GM12878 (cell line): ENCODE measurements at regions not wholly inside any gene's neighbourhood (a gene's known extent, or its start where the extent isn't known, plus 50 kb on each side); places are given as distances from the start of the nearest gene placed in this dataset.

Experiments
- ATAC-seq: fragments of 200-7000 bp; cut with Tn5 transposase; 3 replicates; pipeline ENCODE4 v1.9.1; 2020; ENCODE audit warnings: mild to moderate bottlenecking, moderate library complexity
- BruUV-seq: library from RNA; stranded (reverse); fragments of 400-500 nt; replicated peaks from 2 replicates; lab custom pipeline; 2021; lab: Mats Ljungman, UMichigan
- CTCF ChIA-PET: fragments of 300-600 bp; sonication (Branson Sonifier 250); formaldehyde crosslinking; extraction: SDS; loops from one replicate; lab custom pipeline; 2021; ENCODE audit warnings: inconsistent platforms; lab: Yijun Ruan, JAX
- POLR2A ChIA-PET: fragments of 350-600 bp; formaldehyde crosslinking; extraction: SDS; loops from one replicate; lab custom pipeline; 2021; ENCODE audit warnings: inconsistent platforms; lab: Charles Lee
- RAD21 ChIA-PET: fragments of 300-600 bp; sonication (Branson Sonifier 250); formaldehyde crosslinking; loops from one replicate; lab custom pipeline; 2023; ENCODE audit warnings: antibody characterized with exemption; ENCODE audit not compliant: unreplicated experiment; lab: Charles Lee
- SMC1A ChIA-PET: fragments of 300-600 bp; sonication (Branson Sonifier 250); formaldehyde crosslinking; loops from one replicate; lab custom pipeline; 2023; ENCODE audit not compliant: unreplicated experiment, uncharacterized antibody; lab: Charles Lee
- DNase-seq: peaks from one replicate; pipeline ENCODE4 v3.0.0-alpha.2; 2011; ENCODE audit warnings: low read depth, low spot score
- FAIRE-seq: peaks from 3 replicates; lab custom pipeline; 2011; peaks lifted over from hg19 to GRCh38; lab: Jason Lieb, UNC
- H2AFZ ChIP-seq: 2 replicates; pipeline ENCODE4 v1.6.0; 2011; ENCODE audit warnings: low read depth, low read length, control low read depth; ENCODE audit not compliant: control insufficient read depth
- H3K27ac ChIP-seq: 2 replicates; pipeline ENCODE4 v1.5.1; 2011; ENCODE audit warnings: control low read depth; ENCODE audit not compliant: control insufficient read depth, insufficient read depth
- H3K27me3 ChIP-seq, 2 experiments: replicated peaks in 1 of 2; 2 replicates each; pipeline versions ENCODE4 v1.6.0 to v1.6.1; 2011; ENCODE audit warnings: low read length in 1 of 2; ENCODE audit not compliant: control insufficient read depth in 2 of 2, insufficient read depth in 2 of 2
- H3K36me3 ChIP-seq, 2 experiments: 2 replicates each; pipeline ENCODE4 v1.5.1; 2011; ENCODE audit warnings: low read length in 1 of 2; ENCODE audit not compliant: control insufficient read depth in 2 of 2, insufficient read depth in 2 of 2
- H3K4me1 ChIP-seq: 2 replicates; pipeline ENCODE4 v1.6.1; 2011; ENCODE audit warnings: mild to moderate bottlenecking, low read length, moderate library complexity, mixed read lengths; ENCODE audit not compliant: control insufficient read depth, insufficient read depth
- H3K4me2 ChIP-seq: 2 replicates; pipeline ENCODE4 v1.6.0; 2011; ENCODE audit warnings: control low read depth; ENCODE audit not compliant: control insufficient read depth, insufficient read depth
- H3K4me3 ChIP-seq: fragments of 200-600 bp; sonication (generic); 2 replicates; pipeline ENCODE4 v1.5.1; 2016
- H3K79me2 ChIP-seq: 2 replicates; pipeline ENCODE4 v1.6.0; 2011; ENCODE audit warnings: low read length; ENCODE audit not compliant: control insufficient read depth, insufficient read depth
- H3K9ac ChIP-seq: 2 replicates; pipeline ENCODE4 v1.8.0; 2011; ENCODE audit warnings: low read length, control low read depth, mixed read lengths; ENCODE audit not compliant: control insufficient read depth, insufficient read depth
- H3K9me3 ChIP-seq: replicated peaks from 3 replicates; pipeline ENCODE4 v1.5.1; 2011; ENCODE audit warnings: mild to moderate bottlenecking, low read length; ENCODE audit not compliant: control insufficient read depth, insufficient read depth
- H4K20me1 ChIP-seq: 2 replicates; pipeline ENCODE4 v1.6.0; 2011; ENCODE audit not compliant: control insufficient read depth, insufficient read depth
- DPF2 ChIP-seq: fragments of 450-650 bp; IDR thresholded peaks from 2 replicates; pipeline ENCODE4 v1.6.1; 2017; ENCODE audit warnings: mild to moderate bottlenecking
- ESRRA ChIP-seq: IDR thresholded peaks from 2 replicates; pipeline ENCODE4 v1.6.1; 2012; ENCODE audit warnings: mild to moderate bottlenecking, low read length, improper control_type of control experiment
- MXI1 ChIP-seq: fragments of 150-350 bp; IDR thresholded peaks from 2 replicates; pipeline ENCODE4 v1.6.1; 2011; ENCODE audit warnings: low read depth, mild to moderate bottlenecking, inconsistent platforms, low read length, improper control_type of control experiment
- PAX8 ChIP-seq: fragments of 450-650 bp; IDR thresholded peaks from 2 replicates; pipeline ENCODE4 v1.6.1; 2017; ENCODE audit warnings: mild to moderate bottlenecking, moderate library complexity
- RBBP5 ChIP-seq: fragments of 200-600 bp; sonication (generic); conservative IDR thresholded peaks from 2 replicates; pipeline ENCODE4 v1.6.1; 2016
- SMAD1 ChIP-seq: fragments of 450-650 bp; IDR thresholded peaks from 2 replicates; pipeline ENCODE4 v1.6.1; 2018; ENCODE audit warnings: mild to moderate bottlenecking, low read depth; ENCODE audit not compliant: partially characterized antibody
- SMAD5 ChIP-seq: IDR thresholded peaks from 2 replicates; pipeline ENCODE4 v1.6.1; 2016; ENCODE audit warnings: antibody characterized with exemption, low read depth
- SMC3 ChIP-seq: IDR thresholded peaks from 2 replicates; pipeline ENCODE4 v1.6.1; 2011; ENCODE audit warnings: low read length, improper control_type of control experiment, borderline replicate concordance
- TCF3 ChIP-seq: IDR thresholded peaks from 2 replicates; pipeline ENCODE4 v1.6.1; 2012; ENCODE audit warnings: low read depth, mild to moderate bottlenecking, low read length, borderline replicate concordance; ENCODE audit not compliant: insufficient read depth
- ZBED1 ChIP-seq: IDR thresholded peaks from 2 replicates; pipeline ENCODE4 v1.6.1; 2016; ENCODE audit warnings: borderline replicate concordance
- WGBS: methylation state at CpG from one replicate; pipeline ENCODE4 v1.1.6; 2016; ENCODE audit warnings: low lambda C conversion rate; ENCODE audit not compliant: insufficient replicate concordance, insufficient coverage; ENCODE audit errors: missing lambda C conversion rate; 5-methylcytosine and 5-hydroxymethylcytosine counted together
- in situ Hi-C: fragments of 300-500 bp; cut with MboI; formaldehyde crosslinking; loops from 9 replicates; pipeline ENCODE4 v1.14.3; 2018; ENCODE audit warnings: mixed read lengths
- intact Hi-C: fragments of 100-400 bp; cut with micrococcal nuclease; formaldehyde crosslinking; loops from one replicate; pipeline ENCODE4 v1.14.2; 2022; ENCODE audit not compliant: unreplicated experiment
- TF ChIP-seq, protein P1 (sequence below): fragments of 450-650 bp; IDR thresholded peaks from 2 replicates; pipeline ENCODE4 v1.6.1; 2017; ENCODE audit warnings: low read depth, mild to moderate bottlenecking, moderate library complexity
- TF ChIP-seq, protein P2 (sequence below): IDR thresholded peaks from 2 replicates; pipeline ENCODE4 v1.6.1; 2012; ENCODE audit warnings: low read depth, low read length, improper control_type of control experiment
- TF ChIP-seq, protein P3 (sequence below), 3 experiments: IDR thresholded peaks in 2 of 3; conservative IDR thresholded peaks in 1 of 3; 2 replicates each; pipeline ENCODE4 v1.5.1; 2011; ENCODE audit warnings: low read depth in 3 of 3, low read length in 3 of 3, mild to moderate bottlenecking in 3 of 3, control low read depth in 2 of 3, moderate library complexity in 2 of 3, inconsistent platforms in 1 of 3, mixed read lengths in 1 of 3; ENCODE audit not compliant: control insufficient read depth in 2 of 3, insufficient read depth in 1 of 3; ENCODE audit errors: extremely low read depth in 1 of 3

DNA sequence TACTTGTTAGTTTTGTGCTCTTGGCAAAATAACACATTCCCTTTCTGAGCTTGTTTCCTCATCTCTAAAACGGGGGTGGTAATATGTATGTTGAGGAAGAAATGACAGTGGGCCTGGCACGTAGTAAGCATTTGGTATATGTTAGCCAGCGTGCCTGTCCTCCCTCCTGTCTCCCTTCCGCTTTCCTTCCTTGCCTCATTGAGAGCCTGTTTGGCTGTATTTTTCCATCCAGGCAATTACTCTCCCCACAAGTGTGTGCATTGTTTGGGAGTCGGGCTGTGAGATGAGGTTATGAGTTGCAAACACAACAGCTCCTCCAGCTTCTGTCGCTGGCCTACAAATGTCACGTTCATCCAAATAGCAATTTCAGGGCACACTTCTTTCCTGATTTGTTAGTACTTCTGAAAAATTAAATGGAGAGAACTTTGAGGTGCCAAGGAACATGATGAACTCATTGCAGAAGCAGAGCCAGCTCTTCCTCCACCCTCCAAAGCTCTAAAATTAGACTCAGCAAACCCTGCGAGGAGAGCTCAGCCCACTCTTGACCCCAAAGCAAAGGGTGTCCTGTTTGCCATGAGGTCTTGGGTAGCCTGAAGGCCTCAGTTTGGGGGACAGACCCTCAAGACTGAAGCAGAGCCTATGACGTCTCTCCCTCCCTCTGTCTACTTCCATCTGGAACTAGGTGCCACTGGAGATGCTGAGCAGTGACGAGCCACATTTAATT is 50.7 kb upstream of the TOX2 start:
- Histone ChIP-seq H3K4me1 (no peaks in the 10 kb centered on the region), H3K27ac (no peak overlapping the region), H3K36me3 (no peaks in the 10 kb centered on the region), H4K20me1 (no peaks in the 10 kb centered on the region), H3K79me2 (no peaks in the 10 kb centered on the region), H3K4me2 (no peak overlapping the region), H3K4me3 (no peak overlapping the region), H3K9ac (no peak overlapping the region), H3K27me3 (no peaks in the 10 kb centered on the region), H3K9me3 (no peaks in the 10 kb centered on the region; the same call in 2 of the 3 replicates), H2AFZ (no peak overlapping the region)
- no peak for FAIRE-seq
- ChIA-PET CTCF (no interaction called here), POLR2A (interaction anchor here (0.6 kb wide), 1 partner anchor 34 kb away, joined by 5 read pairs; no protein-coding TSS in a partner anchor), RAD21 (no interaction called here), SMC1A (interaction anchor here (0.6 to 0.7 kb wide), 3 partner anchors 19 to 230 kb away, joined by 3 read pairs; no protein-coding TSS in a partner anchor)
- TF ChIP-seq ZBED1, result no peak
- TF ChIP-seq, protein P1, sequence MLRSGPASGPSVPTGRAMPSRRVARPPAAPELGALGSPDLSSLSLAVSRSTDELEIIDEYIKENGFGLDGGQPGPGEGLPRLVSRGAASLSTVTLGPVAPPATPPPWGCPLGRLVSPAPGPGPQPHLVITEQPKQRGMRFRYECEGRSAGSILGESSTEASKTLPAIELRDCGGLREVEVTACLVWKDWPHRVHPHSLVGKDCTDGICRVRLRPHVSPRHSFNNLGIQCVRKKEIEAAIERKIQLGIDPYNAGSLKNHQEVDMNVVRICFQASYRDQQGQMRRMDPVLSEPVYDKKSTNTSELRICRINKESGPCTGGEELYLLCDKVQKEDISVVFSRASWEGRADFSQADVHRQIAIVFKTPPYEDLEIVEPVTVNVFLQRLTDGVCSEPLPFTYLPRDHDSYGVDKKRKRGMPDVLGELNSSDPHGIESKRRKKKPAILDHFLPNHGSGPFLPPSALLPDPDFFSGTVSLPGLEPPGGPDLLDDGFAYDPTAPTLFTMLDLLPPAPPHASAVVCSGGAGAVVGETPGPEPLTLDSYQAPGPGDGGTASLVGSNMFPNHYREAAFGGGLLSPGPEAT, result no peak
- TF ChIP-seq MXI1, result no peak
- TF ChIP-seq ESRRA, result no peak
- no peak for TF ChIP-seq TCF3
- no peak for TF ChIP-seq SMAD1
- TF ChIP-seq, protein P2, sequence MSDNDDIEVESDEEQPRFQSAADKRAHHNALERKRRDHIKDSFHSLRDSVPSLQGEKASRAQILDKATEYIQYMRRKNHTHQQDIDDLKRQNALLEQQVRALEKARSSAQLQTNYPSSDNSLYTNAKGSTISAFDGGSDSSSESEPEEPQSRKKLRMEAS, result no peak
- no peak for TF ChIP-seq DPF2
- no peak for TF ChIP-seq PAX8
- no peak for TF ChIP-seq RBBP5
- TF ChIP-seq SMC3, result no peak
- TF ChIP-seq, protein P3, sequence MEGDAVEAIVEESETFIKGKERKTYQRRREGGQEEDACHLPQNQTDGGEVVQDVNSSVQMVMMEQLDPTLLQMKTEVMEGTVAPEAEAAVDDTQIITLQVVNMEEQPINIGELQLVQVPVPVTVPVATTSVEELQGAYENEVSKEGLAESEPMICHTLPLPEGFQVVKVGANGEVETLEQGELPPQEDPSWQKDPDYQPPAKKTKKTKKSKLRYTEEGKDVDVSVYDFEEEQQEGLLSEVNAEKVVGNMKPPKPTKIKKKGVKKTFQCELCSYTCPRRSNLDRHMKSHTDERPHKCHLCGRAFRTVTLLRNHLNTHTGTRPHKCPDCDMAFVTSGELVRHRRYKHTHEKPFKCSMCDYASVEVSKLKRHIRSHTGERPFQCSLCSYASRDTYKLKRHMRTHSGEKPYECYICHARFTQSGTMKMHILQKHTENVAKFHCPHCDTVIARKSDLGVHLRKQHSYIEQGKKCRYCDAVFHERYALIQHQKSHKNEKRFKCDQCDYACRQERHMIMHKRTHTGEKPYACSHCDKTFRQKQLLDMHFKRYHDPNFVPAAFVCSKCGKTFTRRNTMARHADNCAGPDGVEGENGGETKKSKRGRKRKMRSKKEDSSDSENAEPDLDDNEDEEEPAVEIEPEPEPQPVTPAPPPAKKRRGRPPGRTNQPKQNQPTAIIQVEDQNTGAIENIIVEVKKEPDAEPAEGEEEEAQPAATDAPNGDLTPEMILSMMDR (IDR thresholded peaks at IDR 0.05 in 2 of 3, conservative IDR thresholded peaks at IDR 0.05 in 1 of 3; ENCODE audit: control insufficient read depth in 2 of 3, extremely low read depth in 1 of 3, insufficient read depth in 1 of 3, low read depth in 3 of 3, low read length in 3 of 3), result no peak
- TF ChIP-seq SMAD5, result no peak
- BruUV-seq, result no TSS peak
- WGBS, result 64% methylated on average over 10 of the region's 10 CpGs
- intact Hi-C loops, result no loop called here
- DNase-seq, result no peak
- ATAC-seq, result no peak
- in situ Hi-C loops, result no loop called here
